HEK293 (cell line): ENCODE measurements at regions not wholly inside any gene's neighbourhood (a gene's known extent, or its start where the extent isn't known, plus 50 kb on each side); places are given as distances from the start of the nearest gene placed in this dataset.

Experiments used
- ZNF175 ChIP-seq: fragments of 450-650 bp; formaldehyde crosslinking; IDR thresholded peaks from 2 replicates; pipeline ENCODE4 v1.5.1; 2016; ENCODE audit warnings: missing biosample characterization, missing genetic modification characterization
- ZNF221 ChIP-seq: fragments of 450-650 bp; formaldehyde crosslinking; IDR thresholded peaks from 2 replicates; pipeline ENCODE4 v1.5.1; 2017; ENCODE audit warnings: missing biosample characterization, missing genetic modification characterization, borderline replicate concordance
- TF ChIP-seq, protein P1 (sequence below): fragments of 450-650 bp; formaldehyde crosslinking; conservative IDR thresholded peaks from 2 replicates; pipeline ENCODE4 v1.5.1; 2016; ENCODE audit warnings: low read depth, missing biosample characterization, missing genetic modification characterization
- TF ChIP-seq, protein P2 (sequence below): fragments of 450-650 bp; formaldehyde crosslinking; IDR thresholded peaks from 2 replicates; pipeline ENCODE4 v1.5.1; 2016; ENCODE audit warnings: missing biosample characterization, missing genetic modification characterization

DNA sequence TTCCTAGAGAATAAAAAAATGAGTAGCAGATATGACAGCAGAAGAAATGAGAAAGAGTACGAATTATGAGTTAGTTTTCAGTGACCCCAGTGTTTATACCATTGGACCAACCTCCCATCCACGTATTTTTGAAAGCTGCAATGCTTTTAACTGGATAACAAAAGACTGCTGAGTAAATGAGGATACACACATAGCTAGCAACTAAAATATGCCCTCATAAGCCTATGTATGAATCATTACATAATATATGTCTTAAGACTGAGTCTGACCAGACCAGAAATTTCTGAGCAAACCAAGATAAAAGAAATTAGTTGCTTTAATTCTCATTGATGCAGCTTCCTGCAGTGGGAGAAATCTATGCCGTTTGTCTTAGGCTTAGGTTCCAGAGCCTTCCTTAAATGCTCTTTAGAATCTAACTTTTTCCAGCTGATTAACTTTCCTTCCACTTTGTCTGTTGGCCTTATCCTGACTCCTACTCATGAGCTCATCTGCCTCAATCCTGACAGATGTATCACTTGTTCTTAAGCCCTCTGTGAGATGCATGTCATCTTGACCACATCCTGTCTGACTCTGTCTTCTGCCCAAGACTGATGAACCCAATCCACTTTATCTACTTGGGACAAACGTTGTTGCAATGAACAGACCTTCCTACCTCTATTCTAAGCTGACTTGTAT lies 301.4 kb upstream of the AADAT start:
- TF ChIP-seq ZNF221 (tag by site-specific recombination) (no peak), ZNF175 (tag by site-specific recombination) (no peak)
- TF ChIP-seq, protein P1, sequence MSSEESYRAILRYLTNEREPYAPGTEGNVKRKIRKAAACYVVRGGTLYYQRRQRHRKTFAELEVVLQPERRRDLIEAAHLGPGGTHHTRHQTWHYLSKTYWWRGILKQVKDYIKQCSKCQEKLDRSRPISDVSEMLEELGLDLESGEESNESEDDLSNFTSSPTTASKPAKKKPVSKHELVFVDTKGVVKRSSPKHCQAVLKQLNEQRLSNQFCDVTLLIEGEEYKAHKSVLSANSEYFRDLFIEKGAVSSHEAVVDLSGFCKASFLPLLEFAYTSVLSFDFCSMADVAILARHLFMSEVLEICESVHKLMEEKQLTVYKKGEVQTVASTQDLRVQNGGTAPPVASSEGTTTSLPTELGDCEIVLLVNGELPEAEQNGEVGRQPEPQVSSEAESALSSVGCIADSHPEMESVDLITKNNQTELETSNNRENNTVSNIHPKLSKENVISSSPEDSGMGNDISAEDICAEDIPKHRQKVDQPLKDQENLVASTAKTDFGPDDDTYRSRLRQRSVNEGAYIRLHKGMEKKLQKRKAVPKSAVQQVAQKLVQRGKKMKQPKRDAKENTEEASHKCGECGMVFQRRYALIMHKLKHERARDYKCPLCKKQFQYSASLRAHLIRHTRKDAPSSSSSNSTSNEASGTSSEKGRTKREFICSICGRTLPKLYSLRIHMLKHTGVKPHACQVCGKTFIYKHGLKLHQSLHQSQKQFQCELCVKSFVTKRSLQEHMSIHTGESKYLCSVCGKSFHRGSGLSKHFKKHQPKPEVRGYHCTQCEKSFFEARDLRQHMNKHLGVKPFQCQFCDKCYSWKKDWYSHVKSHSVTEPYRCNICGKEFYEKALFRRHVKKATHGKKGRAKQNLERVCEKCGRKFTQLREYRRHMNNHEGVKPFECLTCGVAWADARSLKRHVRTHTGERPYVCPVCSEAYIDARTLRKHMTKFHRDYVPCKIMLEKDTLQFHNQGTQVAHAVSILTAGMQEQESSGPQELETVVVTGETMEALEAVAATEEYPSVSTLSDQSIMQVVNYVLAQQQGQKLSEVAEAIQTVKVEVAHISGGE (tag by site-specific recombination): no peak
- TF ChIP-seq, protein P2, sequence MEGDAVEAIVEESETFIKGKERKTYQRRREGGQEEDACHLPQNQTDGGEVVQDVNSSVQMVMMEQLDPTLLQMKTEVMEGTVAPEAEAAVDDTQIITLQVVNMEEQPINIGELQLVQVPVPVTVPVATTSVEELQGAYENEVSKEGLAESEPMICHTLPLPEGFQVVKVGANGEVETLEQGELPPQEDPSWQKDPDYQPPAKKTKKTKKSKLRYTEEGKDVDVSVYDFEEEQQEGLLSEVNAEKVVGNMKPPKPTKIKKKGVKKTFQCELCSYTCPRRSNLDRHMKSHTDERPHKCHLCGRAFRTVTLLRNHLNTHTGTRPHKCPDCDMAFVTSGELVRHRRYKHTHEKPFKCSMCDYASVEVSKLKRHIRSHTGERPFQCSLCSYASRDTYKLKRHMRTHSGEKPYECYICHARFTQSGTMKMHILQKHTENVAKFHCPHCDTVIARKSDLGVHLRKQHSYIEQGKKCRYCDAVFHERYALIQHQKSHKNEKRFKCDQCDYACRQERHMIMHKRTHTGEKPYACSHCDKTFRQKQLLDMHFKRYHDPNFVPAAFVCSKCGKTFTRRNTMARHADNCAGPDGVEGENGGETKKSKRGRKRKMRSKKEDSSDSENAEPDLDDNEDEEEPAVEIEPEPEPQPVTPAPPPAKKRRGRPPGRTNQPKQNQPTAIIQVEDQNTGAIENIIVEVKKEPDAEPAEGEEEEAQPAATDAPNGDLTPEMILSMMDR (tag by site-specific recombination): no peak
